ENCODE measurements at regions not wholly inside any gene's neighbourhood (a gene's known extent, or its start where the extent isn't known, plus 50 kb on each side); places are given as distances from the start of the nearest gene placed in this dataset.

- DNase-seq (ENCODE audit: low spot score) = no peak
- no peak for FAIRE-seq
These were observed 83.5 kb downstream of the TBX22 start for GRCh38 chrX:80098038-80098437.

- DNase-seq (ENCODE audit: low spot score) (no peak), FAIRE-seq (no peak)
These were observed 105.8 kb downstream of the TBX22 start for GRCh38 chrX:80120335-80120734.

GRCh38 chrX:80138938-80139337 lies 124.4 kb downstream of the TBX22 start:
- DNase-seq (ENCODE audit: low spot score) = no peak
- FAIRE-seq = no peak

- DNase-seq (ENCODE audit: low spot score) (no peak), FAIRE-seq (no peak)
These were observed 125.0 kb downstream of the TBX22 start for GRCh38 chrX:80139564-80139963.

GRCh38 chrX:80170581-80170980 lies 156.0 kb downstream of the TBX22 start:
- FAIRE-seq (no peak), DNase-seq (ENCODE audit: low spot score) (no peak)

- FAIRE-seq (no peak), DNase-seq (ENCODE audit: low spot score) (no peak)
These were observed 158.7 kb downstream of the TBX22 start for GRCh38 chrX:80173261-80173660.

- FAIRE-seq = no peak
- no peak for DNase-seq (ENCODE audit: low spot score)
These were observed 160.5 kb downstream of the TBX22 start for GRCh38 chrX:80174925-80175574.

GRCh38 chrX:80181079-80181478 lies 166.5 kb downstream of the TBX22 start:
- DNase-seq (ENCODE audit: low spot score) (no peak), FAIRE-seq (no peak)

- FAIRE-seq = no peak
- no peak for DNase-seq (ENCODE audit: low spot score)
These were observed 170.3 kb downstream of the TBX22 start for GRCh38 chrX:80184854-80185253.

GRCh38 chrX:80206647-80207046 lies 192.1 kb downstream of the TBX22 start:
- FAIRE-seq = no peak
- no peak for DNase-seq (ENCODE audit: low spot score)

- FAIRE-seq (no peak), DNase-seq (ENCODE audit: low spot score) (no peak)
These were observed 192.8 kb downstream of the TBX22 start for GRCh38 chrX:80207327-80207726.

GRCh38 chrX:80216086-80216485 lies 201.5 kb downstream of the TBX22 start:
- DNase-seq (ENCODE audit: low spot score) (peak; percentile 23), FAIRE-seq (no peak)

- FAIRE-seq (no peak), DNase-seq (ENCODE audit: low spot score) (no peak)
These were observed 196.2 kb upstream of the TENT5D start for GRCh38 chrX:80223982-80224579.

- FAIRE-seq (no peak), DNase-seq (ENCODE audit: low spot score) (no peak)
These were observed 190.6 kb upstream of the TENT5D start for GRCh38 chrX:80229626-80230025.

GRCh38 chrX:80237072-80237471 lies 183.2 kb upstream of the TENT5D start:
- DNase-seq (ENCODE audit: low spot score) (no peak), FAIRE-seq (no peak)

- FAIRE-seq = no peak
- peak; percentile 2 for DNase-seq (ENCODE audit: low spot score)
These were observed 174.0 kb upstream of the TENT5D start for GRCh38 chrX:80246271-80246670.

- FAIRE-seq = no peak
- DNase-seq (ENCODE audit: low spot score) = no peak
These were observed 154.0 kb upstream of the TENT5D start for GRCh38 chrX:80266287-80266686.

GRCh38 chrX:80266979-80267378 lies 153.3 kb upstream of the TENT5D start:
- FAIRE-seq = no peak
- no peak for DNase-seq (ENCODE audit: low spot score)

- no peak for FAIRE-seq
- DNase-seq (ENCODE audit: low spot score) = no peak
These were observed 152.5 kb upstream of the TENT5D start for GRCh38 chrX:80267790-80268189.

- DNase-seq (ENCODE audit: low spot score) (no peak), FAIRE-seq (no peak)
These were observed 137.7 kb upstream of the TENT5D start for GRCh38 chrX:80282535-80282934.

- DNase-seq (ENCODE audit: low spot score) (peak; percentile 12), FAIRE-seq (no peak)
These were observed 135.0 kb upstream of the TENT5D start for GRCh38 chrX:80285131-80285773.

- no peak for DNase-seq (ENCODE audit: low spot score)
- FAIRE-seq = no peak
These were observed 129.4 kb upstream of the TENT5D start for GRCh38 chrX:80290834-80291233.

- FAIRE-seq (no peak), DNase-seq (ENCODE audit: low spot score) (no peak)
These were observed 126.9 kb upstream of the TENT5D start for GRCh38 chrX:80293354-80293753.
